ENCODE measurements at regions not wholly inside any gene's neighbourhood (a gene's known extent, or its start where the extent isn't known, plus 50 kb on each side); places are given as distances from the start of the nearest gene placed in this dataset.
"Not testable (repeated sequence)": the region's sequence is repeated elsewhere in the genome, so short reads cannot be mapped to it uniquely, and the experiment has no call there.

DNA sequence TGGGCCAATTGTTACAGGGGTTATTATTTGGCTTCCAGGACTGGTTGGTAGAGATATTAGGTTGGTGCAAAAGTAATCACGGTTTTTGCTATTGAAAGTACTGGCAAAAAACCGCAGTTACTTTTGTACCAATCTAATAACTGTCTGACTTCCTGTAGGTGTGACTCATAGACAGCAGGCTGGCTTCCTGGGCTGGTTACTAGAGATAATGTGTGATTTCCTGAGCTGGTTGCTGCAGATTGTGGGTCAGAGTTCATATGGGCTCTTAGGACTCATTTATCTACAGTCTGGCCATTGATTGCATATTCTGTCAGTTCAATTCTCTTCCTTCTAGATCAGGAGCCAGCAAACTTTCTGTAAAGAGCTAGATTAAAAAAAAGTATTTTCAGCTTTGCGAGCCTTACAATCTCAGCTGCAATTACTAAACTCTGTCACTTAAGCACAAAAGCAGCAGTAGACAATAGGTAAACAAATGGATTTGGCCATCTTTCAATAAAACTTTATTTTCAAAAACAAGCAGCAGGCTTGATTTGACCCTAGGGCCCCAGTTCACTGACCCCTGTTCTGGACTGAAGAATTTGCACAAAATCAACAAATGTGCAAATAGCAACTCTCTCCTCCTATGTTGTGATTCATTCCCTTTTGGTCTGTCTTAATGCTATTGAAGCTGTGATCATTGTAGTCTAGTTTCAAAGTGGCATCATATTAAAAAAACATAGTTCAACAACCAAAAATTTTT, 50.8 kb upstream of the BOD1L1 start:
- no peak for DNase-seq (ENCODE audit: low read depth, low spot score)

DNA sequence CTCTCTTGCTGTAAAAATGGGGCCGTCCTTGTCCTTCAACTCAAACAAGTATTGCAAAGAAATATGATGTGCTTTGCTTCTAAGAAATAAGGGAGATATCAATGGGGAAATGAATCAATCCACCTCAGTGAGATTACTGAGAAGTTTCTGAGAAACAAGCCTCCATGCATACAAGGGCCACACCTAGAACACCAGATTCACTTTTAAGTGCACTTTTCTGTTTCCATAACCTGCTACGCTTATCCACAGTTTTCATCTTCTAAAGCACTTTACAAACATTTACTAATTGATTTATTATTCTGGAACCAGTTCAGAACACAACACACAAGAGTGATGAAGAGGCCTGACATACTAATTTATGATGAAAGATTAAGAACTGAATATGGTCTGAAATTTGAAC, 54.0 kb upstream of the BOD1L1 start:
- no peak for DNase-seq (ENCODE audit: low read depth, low spot score)

DNA sequence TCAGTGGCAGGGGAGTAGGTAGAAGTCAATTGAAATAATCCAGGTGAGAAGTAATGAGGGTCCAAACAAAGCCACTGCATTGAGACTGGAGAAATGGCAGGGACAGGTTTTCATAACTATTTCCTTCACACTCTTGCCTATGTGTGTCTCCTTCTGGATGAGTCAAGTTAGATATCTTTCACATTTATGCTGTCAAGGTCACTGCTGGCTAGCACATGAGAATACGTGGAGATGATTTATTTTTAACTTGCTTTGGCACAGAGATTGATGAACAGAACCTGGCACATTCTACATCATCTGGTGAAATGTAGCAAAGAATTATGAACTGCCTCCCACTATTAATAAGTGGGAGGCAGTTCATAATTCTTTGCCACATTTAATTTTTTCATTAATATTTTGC, 66.7 kb upstream of the BOD1L1 start:
- DNase-seq (ENCODE audit: low read depth, low spot score): no peak

- DNase-seq (ENCODE audit: low read depth, low spot score): no peak
Observed at GRCh38 chr4:13698296-13698695, 70.8 kb upstream of the BOD1L1 start.

- DNase-seq (ENCODE audit: low read depth, low spot score): no peak
Observed at GRCh38 chr4:13700021-13700857, 72.7 kb upstream of the BOD1L1 start.

GRCh38 chr4:13700858-13701140, 73.3 kb upstream of the BOD1L1 start:
- not testable (repeated sequence) for DNase-seq (ENCODE audit: low read depth, low spot score)

DNA sequence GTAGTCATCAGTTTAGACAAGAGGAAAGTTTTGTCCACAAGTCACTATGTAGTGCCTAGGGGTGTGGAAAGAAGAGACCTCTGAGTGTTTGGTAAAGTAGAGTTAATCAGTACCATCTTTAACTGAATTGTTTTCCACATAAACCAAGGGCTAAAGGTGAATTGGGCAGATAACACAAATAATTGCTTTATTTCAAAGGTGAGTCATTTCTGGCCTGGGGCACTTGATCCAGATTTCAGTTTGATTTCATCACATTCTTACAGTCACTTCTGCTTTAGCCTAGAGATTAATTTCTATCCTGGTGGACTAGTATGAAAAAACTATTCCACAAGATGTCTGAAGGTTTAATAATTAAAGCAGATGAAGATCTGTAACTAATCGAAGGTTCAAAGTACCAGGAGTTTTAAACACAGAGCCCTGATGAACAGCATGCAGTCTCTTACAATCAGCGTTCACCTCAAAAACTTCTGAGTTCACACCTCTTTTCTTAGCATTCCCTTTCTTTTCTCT, 74.5 kb upstream of the BOD1L1 start:
- no peak for DNase-seq (ENCODE audit: low read depth, low spot score)

GRCh38 chr4:13703096-13703495, 75.6 kb upstream of the BOD1L1 start:
- no peak for DNase-seq (ENCODE audit: low read depth, low spot score)

GRCh38 chr4:13704035-13704434, 76.5 kb upstream of the BOD1L1 start:
- no peak for DNase-seq (ENCODE audit: low read depth, low spot score)

DNA sequence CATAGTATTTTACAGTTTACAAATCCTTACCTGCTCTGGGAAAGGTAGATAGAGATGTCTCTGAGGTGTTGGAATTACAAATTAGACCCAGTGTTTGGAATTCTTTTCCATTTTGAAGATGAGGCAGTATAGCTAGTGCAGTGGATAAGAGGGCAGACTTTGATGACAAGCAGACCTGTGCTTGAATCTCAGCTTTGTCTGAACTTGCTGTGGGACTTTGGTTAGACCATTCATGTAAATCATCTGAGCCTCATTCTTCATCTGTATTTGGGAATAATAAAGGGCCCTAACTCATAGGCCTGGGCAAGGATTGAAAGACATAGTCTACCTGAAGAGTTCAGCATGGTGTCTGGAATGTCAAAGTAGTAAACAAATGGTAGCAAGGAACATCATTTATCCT, 77.2 kb upstream of the BOD1L1 start:
- DNase-seq (ENCODE audit: low read depth, low spot score): no peak

GRCh38 chr4:13705521-13706041, 78.1 kb upstream of the BOD1L1 start:
- no peak for DNase-seq (ENCODE audit: low read depth, low spot score)

- DNase-seq (ENCODE audit: low read depth, low spot score): no peak
Observed at GRCh38 chr4:13706120-13706519, 78.6 kb upstream of the BOD1L1 start.

GRCh38 chr4:13706716-13707115, 79.2 kb upstream of the BOD1L1 start:
- no peak for DNase-seq (ENCODE audit: low read depth, low spot score)

DNA sequence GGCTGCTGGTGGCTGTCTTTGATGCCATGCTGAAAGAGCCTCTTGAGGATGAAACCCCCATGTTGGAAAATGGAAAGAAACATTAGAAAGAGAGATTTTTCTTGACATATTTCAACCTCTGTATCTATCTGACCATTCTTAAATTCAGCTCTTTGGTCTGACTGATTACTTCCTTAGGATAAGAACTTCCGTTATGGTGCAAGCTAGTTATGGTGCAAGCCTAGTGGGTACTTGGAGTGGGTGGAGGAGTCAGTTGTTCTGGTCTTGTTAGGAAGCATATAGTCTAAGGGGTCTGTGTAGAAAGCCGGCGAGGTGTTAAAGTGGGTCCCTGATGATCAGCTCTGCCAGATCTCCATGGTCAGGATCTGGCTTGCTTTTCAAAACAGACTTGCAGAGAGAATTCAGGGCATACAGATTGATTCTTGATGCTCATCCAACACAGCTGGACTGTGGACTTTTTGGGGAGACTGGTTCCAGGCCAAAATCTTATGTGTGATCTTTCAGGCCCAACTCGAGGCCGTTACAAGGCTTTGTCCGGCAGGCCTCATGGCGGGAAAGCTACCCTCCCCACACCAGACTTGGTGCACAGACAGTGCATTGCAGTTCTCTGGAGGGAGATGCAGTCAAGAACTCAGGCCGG, 82.8 kb upstream of the BOD1L1 start:
- DNase-seq (ENCODE audit: low read depth, low spot score): no peak

- no peak for DNase-seq (ENCODE audit: low read depth, low spot score)
Observed at GRCh38 chr4:13711233-13711785, 83.8 kb upstream of the BOD1L1 start.

GRCh38 chr4:13721894-13722293, 94.4 kb upstream of the BOD1L1 start:
- no peak for DNase-seq (ENCODE audit: low read depth, low spot score)

DNA sequence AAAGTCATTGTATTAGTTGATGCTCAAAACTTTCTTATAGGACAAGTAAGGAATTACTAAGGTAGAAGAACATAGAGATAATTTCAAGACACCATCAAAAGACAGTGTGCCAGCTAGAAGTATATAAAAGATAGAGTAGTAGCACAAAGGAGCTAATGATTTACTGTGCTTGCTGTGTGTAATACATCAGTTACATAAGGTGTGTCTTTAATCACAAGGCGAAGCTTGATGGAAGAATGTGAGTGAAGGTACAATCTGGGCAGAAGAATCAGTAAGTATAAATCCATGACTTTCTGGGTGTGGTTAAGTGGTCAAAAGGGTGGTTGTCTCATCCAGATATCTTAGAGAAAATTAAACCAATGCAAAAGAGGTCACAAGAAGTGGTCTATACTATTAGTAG, 95.1 kb upstream of the BOD1L1 start:
- no peak for DNase-seq (ENCODE audit: low read depth, low spot score)

GRCh38 chr4:13728761-13729160, 101.2 kb upstream of the BOD1L1 start:
- no peak for DNase-seq (ENCODE audit: low read depth, low spot score)

DNA sequence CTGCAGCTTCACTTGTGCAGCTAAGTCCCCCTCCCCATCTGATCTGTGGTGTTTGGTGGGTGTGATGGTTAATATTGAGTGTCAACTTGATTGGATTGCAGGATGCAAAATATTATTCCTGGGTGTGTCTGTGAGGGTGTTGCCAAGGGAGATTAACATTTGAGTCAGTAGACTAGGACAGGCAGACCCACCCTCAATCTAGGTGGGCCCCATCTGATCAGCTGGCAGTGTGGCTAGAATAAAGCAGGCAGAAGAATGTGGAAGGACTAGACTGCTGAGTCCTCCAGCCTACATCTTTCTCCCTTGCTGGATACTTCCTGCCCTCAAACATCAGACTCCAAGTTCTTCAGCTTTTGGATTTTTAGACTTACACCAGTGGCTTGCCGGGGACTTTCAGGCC, 103.5 kb upstream of the BOD1L1 start:
- DNase-seq (ENCODE audit: low read depth, low spot score): no peak

- DNase-seq (ENCODE audit: low read depth, low spot score): peak; percentile 1
Observed at GRCh38 chr4:13733817-13734216, 106.3 kb upstream of the BOD1L1 start.

DNA sequence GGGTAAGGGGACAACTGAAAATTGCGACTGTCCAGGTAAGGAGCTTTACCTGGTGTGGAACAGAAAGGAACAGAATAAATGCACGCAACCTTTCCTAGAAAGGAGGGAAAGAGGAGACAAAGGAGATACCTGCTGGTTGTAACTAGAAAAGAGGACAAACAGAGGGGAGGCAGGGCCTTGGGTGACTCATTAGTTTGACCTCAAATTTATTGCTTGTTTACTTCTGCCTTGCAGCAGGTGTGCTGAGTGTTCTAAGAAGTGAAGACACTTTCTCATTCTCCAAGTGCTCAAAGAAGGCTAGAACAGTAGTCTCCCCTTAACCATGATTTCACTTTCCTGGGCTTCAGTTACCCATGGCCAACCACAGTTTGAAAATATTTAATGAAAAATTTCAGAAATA, 123.1 kb upstream of the BOD1L1 start:
- no peak for DNase-seq (ENCODE audit: low read depth, low spot score)

DNA sequence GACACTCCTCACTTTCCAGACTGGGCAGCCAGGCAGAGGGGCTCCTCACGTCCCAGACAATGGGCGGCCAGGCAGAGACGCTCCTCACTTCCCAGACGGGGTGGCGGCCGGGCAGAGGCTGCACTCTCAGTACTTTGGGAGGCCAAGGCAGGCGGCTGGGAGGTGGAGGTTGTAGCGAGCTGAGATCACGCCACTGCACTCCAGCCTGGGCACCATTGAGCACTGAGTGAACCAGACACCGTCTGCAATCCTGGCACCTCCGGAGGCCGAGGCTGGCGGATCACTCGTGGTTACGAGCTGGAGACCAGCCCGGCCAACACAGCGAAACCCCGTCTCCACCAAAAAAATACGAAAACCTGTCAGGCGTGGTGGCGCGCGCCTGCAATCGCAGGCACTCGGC, 134.1 kb upstream of the BOD1L1 start:
- not testable (repeated sequence) for DNase-seq (ENCODE audit: low read depth, low spot score)
